CMK (cell line): ENCODE measurements at regions not wholly inside any gene's neighbourhood (a gene's known extent, or its start where the extent isn't known, plus 50 kb on each side); places are given as distances from the start of the nearest gene placed in this dataset.

Experiments used
- DNase-seq: peaks from one replicate; pipeline ENCODE4 v3.0.0-alpha.2; 2010; ENCODE audit warnings: low read depth

DNA sequence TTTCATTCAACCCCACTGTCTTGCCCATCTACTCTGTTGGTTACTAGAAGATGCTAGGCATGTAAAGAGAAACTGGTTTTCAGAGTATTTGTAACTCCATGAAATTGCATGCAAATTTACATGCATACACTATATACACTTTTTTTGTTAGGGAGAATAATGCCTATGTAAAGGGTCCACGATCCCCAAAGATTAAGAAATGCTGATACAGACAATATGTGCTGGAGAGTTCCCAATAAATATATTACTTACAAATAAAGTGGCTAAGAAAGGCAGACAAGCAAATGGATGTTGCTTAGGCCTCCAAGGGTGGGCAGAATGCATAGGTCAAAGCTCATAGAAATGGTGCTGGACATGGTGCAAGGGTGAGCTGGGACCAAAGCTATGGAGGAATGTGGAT is 109.6 kb upstream of the NHSL1 start:
- DNase-seq: no peak

DNA sequence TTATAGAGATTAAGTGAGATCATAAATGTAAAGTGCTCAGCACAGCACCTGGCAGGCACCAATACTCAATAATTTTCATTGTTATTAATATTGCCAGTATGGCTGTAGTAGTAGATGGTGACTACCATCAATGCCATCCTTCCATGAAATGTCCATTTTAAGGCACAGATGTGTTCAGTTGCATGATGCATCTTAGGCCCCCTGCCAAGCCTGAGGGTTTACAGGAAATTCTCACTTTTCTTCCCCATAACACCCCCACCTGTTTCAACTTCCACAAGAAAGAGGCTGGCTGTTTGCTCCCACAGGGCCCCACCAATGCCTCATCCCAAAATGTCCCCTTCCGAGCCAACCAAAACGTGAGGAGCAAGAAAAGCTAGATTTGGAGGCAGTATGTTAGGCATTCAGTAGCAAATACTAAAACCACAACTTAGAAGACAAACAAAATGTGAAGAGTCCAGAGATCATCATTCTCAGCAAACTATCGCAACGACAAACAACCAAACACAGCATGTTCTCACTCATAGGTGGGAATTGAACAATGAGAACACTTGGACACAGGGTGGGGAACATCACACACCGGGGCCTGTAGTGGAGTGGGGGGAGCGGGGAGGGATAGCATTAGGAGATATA is 110.6 kb upstream of the NHSL1 start:
- no peak for DNase-seq

DNA sequence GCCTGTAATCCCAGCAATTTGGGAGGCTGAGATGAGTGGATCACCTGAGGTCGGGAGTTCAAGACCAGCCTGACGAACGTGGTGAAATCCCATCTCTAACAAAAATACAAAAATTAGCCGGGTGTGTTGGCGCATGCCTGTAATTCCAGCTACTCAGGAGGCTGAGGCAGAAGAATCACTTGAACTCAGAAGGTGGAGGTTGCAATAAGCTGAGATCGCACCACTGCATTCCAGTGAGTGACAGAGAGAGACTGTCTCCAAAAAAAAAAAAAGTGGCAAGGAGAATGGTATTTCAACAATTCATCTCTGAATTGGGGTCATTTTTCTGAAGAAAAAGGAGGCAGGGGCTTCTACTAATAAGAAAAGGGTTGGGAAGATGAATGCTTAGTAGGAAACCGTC is 111.5 kb upstream of the NHSL1 start:
- no peak for DNase-seq

DNA sequence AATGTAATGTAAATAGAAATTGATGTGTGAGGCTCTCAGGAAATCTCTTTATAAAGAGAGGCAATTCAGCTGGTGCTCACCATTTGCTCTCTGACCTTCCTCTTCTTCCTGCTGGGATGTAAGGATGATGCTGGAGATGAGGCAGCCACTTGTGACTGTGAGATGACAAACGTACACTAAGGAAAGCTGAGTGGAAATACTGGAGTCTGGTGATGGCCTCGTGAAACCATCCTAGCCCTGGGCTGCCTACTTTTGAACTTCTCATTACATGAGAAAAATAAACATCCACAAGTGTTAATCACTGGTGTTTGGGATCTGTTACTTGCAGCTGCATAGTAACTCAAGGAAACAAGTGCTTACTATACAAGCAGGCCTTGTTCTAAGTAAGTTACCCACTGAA is 114.9 kb upstream of the NHSL1 start:
- no peak for DNase-seq

DNA sequence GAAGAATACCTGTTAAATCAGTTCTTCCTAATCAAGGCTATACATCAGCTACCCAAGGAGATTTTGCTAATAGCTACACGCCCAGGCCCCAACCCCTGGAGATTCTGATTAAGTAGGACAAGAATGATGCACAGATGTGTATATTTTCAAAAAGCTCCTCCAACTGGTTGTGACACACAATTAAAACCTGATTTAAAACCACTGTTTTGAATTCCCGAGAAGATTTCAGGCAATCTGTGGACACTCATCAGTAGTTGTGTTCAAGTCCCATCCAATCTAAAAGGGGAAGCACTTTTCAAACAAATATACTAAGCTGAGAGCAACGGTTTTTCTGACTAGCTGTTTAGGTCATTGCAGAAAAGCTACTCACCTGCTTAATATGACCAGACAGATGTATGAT is 118.9 kb upstream of the NHSL1 start:
- DNase-seq: no peak

DNA sequence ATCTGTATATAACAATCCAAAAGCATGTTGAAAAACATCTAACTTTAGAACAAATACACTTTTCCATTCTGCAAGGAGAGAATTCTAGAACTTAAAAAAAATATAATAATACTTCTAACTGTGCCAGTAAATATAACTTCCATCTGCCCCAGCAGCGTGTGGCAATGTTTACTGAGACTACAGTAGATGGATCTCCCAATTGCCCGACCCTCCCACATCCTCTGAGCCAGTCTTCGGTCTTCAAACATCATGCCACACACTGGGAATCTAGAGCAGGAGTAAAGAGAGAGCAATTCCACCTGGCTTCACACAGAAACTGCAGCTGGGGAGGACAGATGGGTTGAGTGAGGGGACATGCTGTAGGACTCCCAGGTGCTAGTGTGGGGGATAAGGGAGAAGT is 121.3 kb upstream of the NHSL1 start:
- no peak for DNase-seq

DNA sequence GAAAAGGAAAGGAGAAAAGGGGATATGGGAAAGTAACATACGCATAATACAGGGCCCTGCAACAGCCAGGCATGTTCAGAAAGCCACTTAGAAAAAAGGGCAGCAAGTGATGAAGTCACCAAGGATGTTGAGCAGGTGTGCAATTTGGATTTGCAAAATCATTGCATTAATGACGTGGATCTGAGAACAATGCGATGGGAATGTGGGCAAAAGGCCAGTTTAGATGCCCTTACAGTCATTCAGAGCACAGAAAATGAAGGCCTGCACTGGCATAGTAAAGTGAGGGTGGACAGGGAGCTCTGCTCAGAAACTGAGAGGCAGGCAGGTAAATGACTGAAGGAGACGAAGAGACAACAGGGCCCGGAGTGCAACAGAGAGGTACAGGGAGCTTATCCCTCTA is 123.7 kb upstream of the NHSL1 start:
- no peak for DNase-seq

DNA sequence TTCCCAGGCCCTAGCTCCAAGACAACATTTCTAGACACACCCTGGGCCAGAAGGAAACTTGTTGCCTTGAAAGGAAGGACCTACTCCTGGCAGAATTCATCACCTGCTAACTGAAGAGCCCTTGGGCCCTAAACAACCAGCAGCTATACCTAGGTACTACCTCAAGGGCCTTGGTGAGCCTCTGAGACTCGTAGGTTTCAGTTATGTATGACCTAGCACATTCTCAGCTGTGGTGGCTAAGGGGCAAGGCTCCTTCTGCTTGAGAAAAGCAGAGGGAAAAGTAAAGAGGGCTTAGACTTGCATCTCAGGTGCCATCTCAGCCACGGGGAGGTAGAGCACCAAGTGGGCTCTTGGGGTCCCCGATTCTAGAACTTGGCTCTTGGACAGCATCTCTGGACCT is 132.3 kb upstream of the NHSL1 start:
- DNase-seq: no peak

DNA sequence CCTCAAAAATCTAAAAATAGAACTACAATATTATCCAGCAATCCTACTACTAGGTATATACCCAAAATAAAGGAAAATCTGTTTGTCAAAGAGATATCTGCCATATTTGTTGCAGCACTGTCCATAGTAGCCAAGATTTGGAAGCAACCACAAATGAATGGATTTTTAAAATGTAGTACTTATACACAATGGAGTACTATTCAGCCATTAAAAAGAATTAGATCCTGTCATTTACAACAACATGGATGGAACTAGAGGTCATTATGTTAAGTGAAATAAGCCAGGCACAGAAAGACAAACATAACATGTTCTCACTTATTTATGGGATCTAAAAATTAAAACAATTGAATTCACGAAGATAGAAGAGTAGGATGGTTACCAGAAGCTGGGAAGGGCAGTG is 135.7 kb upstream of the CCDC28A start:
- no peak for DNase-seq

DNA sequence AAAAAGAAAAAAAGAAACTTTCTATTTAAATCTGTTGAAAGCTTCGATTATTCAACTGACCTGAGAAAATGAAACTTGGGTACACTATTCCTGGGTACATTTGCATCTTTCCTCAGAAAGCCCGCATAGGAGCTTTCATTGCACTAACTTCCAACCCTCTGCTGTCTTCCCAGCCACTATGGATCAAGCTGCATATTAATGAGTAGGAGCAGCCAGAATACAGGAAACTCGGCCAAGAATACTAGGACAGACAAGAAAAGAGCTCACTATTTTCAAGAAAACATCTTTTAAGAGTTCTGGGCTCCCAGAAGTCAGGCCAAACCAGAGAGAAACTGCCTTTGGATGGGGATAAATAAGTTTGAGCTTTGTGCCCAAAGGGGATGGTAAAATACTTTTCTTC is 135.0 kb upstream of the CCDC28A start:
- DNase-seq: no peak

DNA sequence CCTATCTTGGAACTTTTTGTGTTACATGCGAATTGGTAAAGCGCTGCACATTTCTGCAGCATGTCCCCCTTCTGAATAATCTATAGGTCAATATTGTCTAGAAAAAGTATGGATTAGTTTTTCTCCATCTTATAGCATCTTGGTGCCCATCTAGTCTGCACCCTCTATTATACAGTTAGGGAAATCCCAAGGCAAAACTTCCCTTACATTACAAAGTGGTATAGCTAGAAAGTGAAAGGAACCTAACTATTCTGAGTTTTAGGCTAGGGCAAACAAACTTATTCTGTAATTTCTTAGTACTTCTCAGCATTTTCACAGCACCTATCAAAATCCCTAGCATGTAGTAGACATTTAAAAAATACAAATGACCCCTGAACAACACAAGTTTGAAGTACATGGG is 133.5 kb upstream of the CCDC28A start:
- DNase-seq: no peak

DNA sequence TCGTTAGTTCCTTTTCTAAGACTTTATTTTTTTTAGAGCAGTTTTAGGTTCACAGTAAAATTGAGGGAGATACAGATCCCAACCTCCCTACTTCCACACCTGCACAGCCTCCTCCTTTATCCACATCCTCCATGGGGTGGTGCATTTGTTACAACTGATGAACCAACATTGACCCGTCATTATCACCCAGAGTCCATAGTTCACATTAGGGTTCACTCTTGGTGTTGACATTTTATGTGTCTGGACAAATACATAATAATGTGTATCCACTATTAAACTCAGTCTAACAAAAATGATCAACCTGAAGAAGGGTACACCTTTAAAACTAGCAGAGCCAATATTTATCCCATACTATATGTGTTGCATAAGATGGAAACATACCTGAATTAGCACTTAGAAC is 130.4 kb upstream of the CCDC28A start:
- DNase-seq: no peak

DNA sequence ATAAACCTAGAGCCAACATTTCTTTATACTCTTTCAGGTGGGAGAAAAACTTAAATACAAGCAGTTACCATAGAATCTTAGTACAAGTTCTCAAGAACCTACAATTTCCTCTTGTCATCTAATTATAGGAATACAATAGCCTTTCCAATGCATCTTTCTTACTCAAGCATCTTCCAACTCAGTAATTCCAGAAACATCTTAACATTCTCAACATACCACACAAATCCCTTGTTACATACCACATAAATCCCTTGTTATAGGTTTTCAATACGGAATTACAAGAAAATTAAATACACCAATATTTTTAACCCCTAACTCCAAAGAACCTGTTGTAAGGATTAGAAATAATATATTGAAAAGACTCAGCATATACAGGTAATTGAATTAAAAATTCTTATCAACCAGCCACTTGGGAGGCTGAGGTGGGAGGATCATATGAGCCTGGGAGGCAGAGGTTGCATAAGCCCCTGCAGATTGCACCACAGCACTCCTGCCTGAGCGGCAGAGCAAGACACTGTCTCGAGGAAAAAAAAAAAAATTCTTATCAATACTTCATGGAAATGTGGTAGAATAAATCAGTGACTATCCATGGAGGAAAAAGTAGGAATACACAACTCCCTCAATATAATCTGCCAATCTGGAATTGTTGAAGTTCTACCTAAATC is 127.5 kb upstream of the CCDC28A start:
- DNase-seq: no peak

DNA sequence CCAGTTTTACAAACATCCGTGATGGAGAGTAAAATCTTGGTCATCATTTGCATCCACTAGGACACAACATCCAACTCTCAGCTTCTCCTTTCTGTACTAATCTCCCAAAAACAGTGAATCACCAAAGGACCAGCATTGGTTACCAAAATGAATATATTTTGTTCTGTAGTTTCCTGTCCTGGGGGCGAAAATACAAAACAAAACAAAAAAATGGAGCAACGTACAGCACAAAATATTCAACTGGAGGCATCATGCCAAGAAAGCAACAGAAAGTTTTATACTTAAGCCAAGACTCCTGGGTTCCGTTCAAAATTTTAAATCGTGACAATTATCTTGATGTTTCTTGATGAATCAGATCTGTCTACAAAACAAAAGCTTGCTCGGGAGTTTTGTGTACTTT is 126.6 kb upstream of the CCDC28A start:
- no peak for DNase-seq

DNA sequence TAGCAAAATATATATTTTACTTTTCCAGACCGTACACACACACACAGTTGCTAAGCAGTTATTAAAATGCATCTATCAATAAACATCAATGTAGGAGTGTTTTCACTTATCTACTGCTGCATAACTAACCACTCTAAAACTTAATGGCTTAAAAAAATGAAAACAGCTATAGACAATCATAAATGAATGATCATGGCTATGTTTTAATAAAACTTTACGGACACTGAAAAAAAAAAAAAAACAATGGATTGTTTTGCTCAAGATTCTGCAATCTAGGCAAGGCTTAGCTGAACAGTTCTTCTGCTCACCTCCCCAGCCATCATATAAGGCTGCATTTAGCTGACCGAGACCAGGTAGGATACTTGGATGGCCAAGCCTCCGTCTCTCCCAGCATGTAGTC is 125.4 kb upstream of the CCDC28A start:
- DNase-seq: no peak

DNA sequence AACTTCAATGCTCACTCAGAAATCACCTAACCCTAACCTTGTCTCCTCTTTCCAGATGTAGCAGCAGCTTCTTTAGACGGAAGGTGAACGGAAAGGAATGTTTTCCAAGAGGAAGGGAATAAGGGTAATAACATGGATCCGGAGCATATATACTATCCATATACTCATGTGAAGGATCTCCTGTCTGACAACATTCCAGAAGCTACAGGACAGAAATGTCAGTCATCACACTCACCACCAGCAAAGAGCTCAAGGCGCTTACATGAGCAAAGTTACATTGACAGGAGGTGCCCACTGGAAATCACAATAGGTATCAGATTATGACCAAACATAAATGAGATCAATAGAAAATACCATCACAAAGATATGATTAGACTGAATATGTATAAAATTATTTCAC is 122.1 kb upstream of the CCDC28A start:
- DNase-seq: no peak

DNA sequence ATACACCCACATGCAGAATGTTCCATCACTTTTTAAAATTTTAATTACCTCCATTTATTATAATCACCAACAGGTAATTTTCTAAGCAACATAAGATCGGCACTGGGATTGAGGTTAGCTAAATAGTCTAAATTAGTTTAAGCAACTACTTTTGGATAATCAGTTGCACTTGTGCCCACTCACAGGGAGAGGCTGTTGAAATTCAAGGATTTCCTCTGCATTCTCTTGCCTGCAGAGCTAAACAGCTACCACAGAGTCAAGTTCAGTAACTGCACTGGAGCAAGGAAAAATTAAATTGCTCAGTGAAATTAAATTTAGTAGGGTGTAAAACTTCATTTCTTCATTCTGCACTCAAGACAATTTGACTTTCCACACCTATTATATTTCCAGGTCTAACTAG is 120.7 kb upstream of the CCDC28A start:
- DNase-seq: no peak

DNA sequence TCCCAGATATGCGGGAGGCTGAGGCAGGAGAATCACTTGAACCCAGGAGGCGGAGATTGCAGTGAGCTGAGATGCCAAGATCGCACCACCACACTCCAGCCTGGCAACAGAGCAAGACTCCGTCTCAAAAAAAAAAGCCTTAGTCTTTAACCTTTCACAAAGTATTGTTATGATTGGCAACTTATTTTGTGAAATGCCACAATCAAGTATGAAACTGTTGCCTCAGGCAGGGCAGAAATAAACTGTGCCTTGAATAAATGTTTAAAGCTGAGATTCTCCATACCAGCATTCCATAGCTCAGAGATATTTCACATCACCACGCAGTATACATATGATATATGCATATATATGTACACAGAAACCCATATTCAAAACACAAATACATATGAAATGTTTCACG is 120.1 kb upstream of the CCDC28A start:
- no peak for DNase-seq

DNA sequence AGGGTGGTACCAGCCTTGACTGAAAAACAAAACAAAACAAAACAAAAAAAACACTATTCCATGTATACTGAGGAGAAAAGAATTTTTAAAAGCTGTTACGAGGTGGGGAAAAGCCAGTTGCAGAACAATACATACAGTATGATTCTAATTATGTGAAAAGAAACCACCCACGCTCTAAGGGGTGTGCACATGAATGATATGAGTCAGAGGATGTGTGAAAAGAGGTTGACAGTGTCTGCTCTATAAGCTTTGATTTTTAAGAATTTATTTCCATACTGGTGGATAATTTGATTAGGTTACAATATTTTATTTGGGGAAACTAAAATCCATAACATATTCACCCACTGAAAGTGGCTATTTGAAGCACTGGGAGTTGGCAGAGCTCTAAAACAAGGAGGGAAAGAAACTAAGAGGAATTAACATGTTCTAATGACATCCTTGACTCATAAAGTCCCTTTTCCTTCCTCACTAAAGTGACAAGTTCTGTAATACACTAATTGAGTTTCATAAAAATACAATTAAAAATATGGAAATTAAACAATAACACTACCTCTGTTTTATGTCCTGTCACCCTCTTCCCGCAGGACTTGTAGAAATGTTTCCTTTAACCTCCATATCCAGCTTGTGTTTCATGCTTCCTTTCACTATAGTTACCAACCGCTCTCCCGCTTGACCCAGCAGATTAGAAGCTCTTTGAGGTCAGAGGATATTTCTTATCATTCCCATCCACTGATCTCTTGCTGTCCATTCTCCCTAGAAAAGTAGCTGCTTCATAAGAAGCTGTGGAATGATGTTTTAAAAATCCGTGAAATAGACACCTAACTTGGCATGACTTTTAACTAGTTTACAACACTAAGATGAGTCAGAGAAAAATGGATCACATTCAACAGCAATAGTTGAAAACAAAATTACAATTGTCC is 118.6 kb upstream of the CCDC28A start:
- DNase-seq: no peak

DNA sequence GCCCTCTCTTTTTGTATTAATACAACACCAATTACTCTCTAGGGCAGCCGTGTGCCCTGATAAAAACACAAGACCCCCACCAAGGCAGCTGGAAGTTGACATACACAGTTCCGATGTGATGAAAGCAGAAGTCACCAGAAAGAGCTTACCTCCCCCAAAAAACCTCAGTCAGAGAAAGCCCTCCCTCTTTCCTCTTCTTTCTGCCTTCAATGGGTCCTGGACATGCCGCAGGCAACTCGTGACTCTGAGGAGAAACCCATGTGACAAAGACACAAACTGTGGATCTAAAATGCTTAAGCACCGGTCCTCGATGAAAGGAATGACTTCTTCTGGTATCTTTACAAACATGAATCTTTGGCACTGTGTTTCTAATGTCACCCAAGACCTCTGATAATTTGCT is 117.7 kb upstream of the CCDC28A start:
- no peak for DNase-seq

DNA sequence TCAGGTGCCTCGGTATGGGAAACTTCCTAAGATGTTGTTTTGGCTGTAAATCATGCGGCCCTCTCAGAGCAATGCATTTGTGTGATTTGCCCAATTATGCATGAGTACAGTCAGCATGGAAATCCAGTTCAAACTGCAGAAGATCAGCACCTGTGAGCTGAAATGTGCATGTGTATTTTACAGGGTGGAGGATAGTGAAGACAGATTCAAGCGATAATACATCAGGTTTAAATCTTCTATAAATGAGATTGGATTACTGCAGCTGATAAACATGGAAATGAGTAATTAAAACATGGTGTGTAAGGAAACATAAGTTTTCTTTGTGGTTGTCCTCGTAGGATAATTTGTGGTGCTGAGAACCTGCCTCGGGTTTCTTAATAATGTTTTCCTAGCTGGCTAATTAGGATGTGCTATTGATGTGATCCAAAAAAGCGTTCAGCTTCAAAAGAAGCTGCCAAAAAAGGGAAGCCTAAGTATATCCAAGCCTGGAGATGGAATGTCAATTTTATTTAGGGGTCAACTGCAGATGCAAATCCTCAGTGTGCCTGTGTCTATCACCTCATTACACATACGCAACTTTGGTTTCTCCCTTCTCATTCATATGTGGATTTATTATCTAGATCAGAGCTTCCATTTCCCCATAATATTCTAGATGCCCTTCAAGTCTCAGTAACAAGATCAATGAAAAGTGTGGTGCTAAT is 117.1 kb upstream of the CCDC28A start:
- DNase-seq: no peak

DNA sequence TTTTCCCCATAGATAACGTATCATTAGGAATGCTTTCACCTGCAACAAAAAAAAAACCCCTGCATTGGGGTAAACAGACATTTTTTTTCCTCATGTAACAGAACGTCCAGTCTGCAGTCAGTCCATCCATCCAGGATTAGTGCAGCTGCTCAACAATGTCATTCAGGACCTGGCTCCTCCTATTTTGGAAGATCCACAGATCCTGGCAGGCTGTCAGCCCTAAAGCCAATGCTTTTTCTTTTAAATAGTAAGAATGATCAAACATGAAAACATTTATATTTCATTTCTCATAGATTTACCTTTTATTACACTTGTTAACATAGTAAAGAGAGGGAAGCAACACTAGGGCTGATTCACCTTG is 116.5 kb upstream of the CCDC28A start:
- no peak for DNase-seq

DNA sequence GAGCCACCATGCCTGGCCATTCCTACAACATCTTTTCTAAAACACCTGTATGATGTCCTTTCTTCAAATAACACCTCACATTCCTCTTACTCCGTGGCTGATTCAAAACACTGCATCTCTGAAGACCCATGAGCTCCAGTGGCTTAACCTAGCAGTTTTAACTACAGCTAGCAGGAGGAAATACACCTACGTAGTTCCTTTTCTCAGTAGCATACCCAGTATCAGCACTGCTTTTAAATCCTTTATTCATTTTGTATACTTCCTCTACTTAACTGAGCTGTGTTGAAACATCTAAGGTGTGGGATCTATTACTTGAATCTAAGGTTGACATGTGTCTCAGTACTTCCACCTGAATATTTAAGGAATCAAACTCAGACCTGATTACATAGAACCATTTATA is 113.6 kb upstream of the CCDC28A start:
- no peak for DNase-seq
